ENCODE measurements at regions not wholly inside any gene's neighbourhood (a gene's known extent, or its start where the extent isn't known, plus 50 kb on each side); places are given as distances from the start of the nearest gene placed in this dataset.

GRCh38 chr6:145258122-145258521 is 477.2 kb downstream of the EPM2A start:
- CTCF ChIA-PET: no interaction called here
- H3K27ac Mint-ChIP-seq: no peak overlapping the region
- H3K79me2 ChIP-seq (ENCODE audit: control insufficient read depth, insufficient read depth, low read length): no peaks in the 10 kb centered on the region
- H2AFZ ChIP-seq (ENCODE audit: insufficient read depth, low read depth, low read length, poor library complexity, severe bottlenecking): no peak overlapping the region
- no peak overlapping the region for H3K27ac ChIP-seq (ENCODE audit: low read length in 2 of 2)
- no peaks in the 10 kb centered on the region for H3K4me1 ChIP-seq (ENCODE audit: control insufficient read depth in 2 of 2, insufficient read depth in 2 of 2, low read length in 2 of 2)
- H3K4me3 Mint-ChIP-seq: no peak overlapping the region
- H4K20me1 ChIP-seq (ENCODE audit: control insufficient read depth, insufficient read depth, low read length, poor library complexity, severe bottlenecking): no peaks in the 10 kb centered on the region
- H3K27me3 ChIP-seq (replicated peaks in 1 of 4; ENCODE audit: control extremely low read depth in 1 of 4, control insufficient read depth in 3 of 4, insufficient read depth in 4 of 4, low read length in 3 of 4): no peaks in the 10 kb centered on the region
- POLR2A ChIA-PET: no interaction called here
- H3K9me3 Mint-ChIP-seq (ENCODE audit: insufficient read depth): peaks cover 2% of the 10 kb centered on the region
- ATAC-seq (ENCODE audit: low read depth) (no peak), DNase-seq (no peak)
- H3K9me3 ChIP-seq (ENCODE audit: control extremely low read depth in 1 of 3, control insufficient read depth in 2 of 3, insufficient read depth in 1 of 3, low read length in 2 of 3): peaks cover 0 to 9% (median 0%) of the 10 kb centered on the region in 3 donors
- H3K27me3 Mint-ChIP-seq: no peaks in the 10 kb centered on the region
- no CpG with 5 or more reads among the region's 1 CpG for WGBS (ENCODE audit: insufficient coverage)
- no peak overlapping the region for H3K4me2 ChIP-seq (replicated peaks; ENCODE audit: low read depth, low read length, poor library complexity, severe bottlenecking)
- no peaks in the 10 kb centered on the region for H3K4me1 Mint-ChIP-seq
- H3K36me3 ChIP-seq (replicated peaks in 1 of 2; ENCODE audit: control extremely low read depth in 1 of 2, control insufficient read depth in 1 of 2, extremely low read depth in 1 of 2, insufficient read depth in 2 of 2, low read length in 1 of 2): no peaks in the 10 kb centered on the region
- H3K9ac ChIP-seq (ENCODE audit: low read length): no peak overlapping the region
- intact Hi-C loops (cut with micrococcal nuclease): no loop called here
- no peak for TF ChIP-seq CTCF (IDR thresholded peaks at IDR 0.05)
- TF ChIP-seq EZH2 (IDR thresholded peaks at IDR 0.05; ENCODE audit: borderline replicate concordance, insufficient read depth, low read depth, low read length, poor library complexity, severe bottlenecking): no peak
- H3K4me3 ChIP-seq (ENCODE audit: control extremely low read depth in 1 of 5, extremely low read depth in 1 of 5, insufficient read depth in 1 of 5, low read depth in 2 of 5, low read length in 4 of 5): no peak overlapping the region

- no peaks in the 10 kb centered on the region for H3K79me2 ChIP-seq (ENCODE audit: control insufficient read depth, insufficient read depth, low read length)
- Mint-ChIP-seq H3K4me3 (no peak overlapping the region), H3K4me1 (no peaks in the 10 kb centered on the region), H3K27me3 (no peaks in the 10 kb centered on the region), H3K9me3 (ENCODE audit: insufficient read depth) (peaks cover 2% of the 10 kb centered on the region), H3K27ac (no peak overlapping the region)
- intact Hi-C loops (cut with micrococcal nuclease): no loop called here
- no peak overlapping the region for H3K4me3 ChIP-seq (ENCODE audit: control extremely low read depth in 1 of 5, extremely low read depth in 1 of 5, insufficient read depth in 1 of 5, low read depth in 2 of 5, low read length in 4 of 5)
- H3K27me3 ChIP-seq (replicated peaks in 1 of 4; ENCODE audit: control extremely low read depth in 1 of 4, control insufficient read depth in 3 of 4, insufficient read depth in 4 of 4, low read length in 3 of 4): no peaks in the 10 kb centered on the region
- ATAC-seq (ENCODE audit: low read depth): no peak
- 100% methylated on average over 1 of the region's 2 CpGs for WGBS (ENCODE audit: insufficient coverage)
- H3K4me1 ChIP-seq (ENCODE audit: control insufficient read depth in 2 of 2, insufficient read depth in 2 of 2, low read length in 2 of 2): no peaks in the 10 kb centered on the region
- H3K36me3 ChIP-seq (replicated peaks in 1 of 2; ENCODE audit: control extremely low read depth in 1 of 2, control insufficient read depth in 1 of 2, extremely low read depth in 1 of 2, insufficient read depth in 2 of 2, low read length in 1 of 2): no peaks in the 10 kb centered on the region
- peaks cover 0 to 1% (median 0%) of the 10 kb centered on the region in 3 donors for H3K9me3 ChIP-seq (ENCODE audit: control extremely low read depth in 1 of 3, control insufficient read depth in 2 of 3, insufficient read depth in 1 of 3, low read length in 2 of 3)
- ChIA-PET CTCF (no interaction called here), POLR2A (no interaction called here)
- H3K9ac ChIP-seq (ENCODE audit: low read length): no peak overlapping the region
- TF ChIP-seq CTCF (IDR thresholded peaks at IDR 0.05) (no peak), EZH2 (IDR thresholded peaks at IDR 0.05; ENCODE audit: borderline replicate concordance, insufficient read depth, low read depth, low read length, poor library complexity, severe bottlenecking) (no peak)
- DNase-seq: no peak
- no peak overlapping the region for H3K27ac ChIP-seq (ENCODE audit: low read length in 2 of 2)
- no peak overlapping the region for H2AFZ ChIP-seq (ENCODE audit: insufficient read depth, low read depth, low read length, poor library complexity, severe bottlenecking)
- no peak overlapping the region for H3K4me2 ChIP-seq (replicated peaks; ENCODE audit: low read depth, low read length, poor library complexity, severe bottlenecking)
- H4K20me1 ChIP-seq (ENCODE audit: control insufficient read depth, insufficient read depth, low read length, poor library complexity, severe bottlenecking): no peaks in the 10 kb centered on the region
These were observed 474.7 kb downstream of the EPM2A start for GRCh38 chr6:145260484-145261175.
